ENCODE measurements at regions not wholly inside any gene's neighbourhood (a gene's known extent, or its start where the extent isn't known, plus 50 kb on each side); places are given as distances from the start of the nearest gene placed in this dataset.

- H3K4me1 ChIP-seq = peaks cover 7% of the 10 kb centered on the region; the same call in 1 of the 2 replicates
- DNase-seq = no peak
- H3K27me3 ChIP-seq = peaks cover 14% of the 10 kb centered on the region; the same call in 1 of the 2 replicates
- no peak overlapping the region for H3K4me3 ChIP-seq
- H3K36me3 ChIP-seq = no peaks in the 10 kb centered on the region
- H3K27ac ChIP-seq = no peak overlapping the region
- H3K9me3 ChIP-seq (replicated peaks) = no peaks in the 10 kb centered on the region
Measured at GRCh38 chr14:104318558-104319490, 180.4 kb downstream of the KIF26A start.

GRCh38 chr14:104319491-104320241, 181.3 kb downstream of the KIF26A start:
- Histone ChIP-seq H3K27me3 (peaks cover 14% of the 10 kb centered on the region; the same call in 1 of the 2 replicates), H3K36me3 (no peaks in the 10 kb centered on the region), H3K27ac (no peak overlapping the region), H3K4me3 (no peak overlapping the region), H3K9me3 (replicated peaks) (no peaks in the 10 kb centered on the region), H3K4me1 (peaks cover 7% of the 10 kb centered on the region; the same call in 1 of the 2 replicates)
- DNase-seq = no peak

- H3K9me3 ChIP-seq (replicated peaks) = no peaks in the 10 kb centered on the region
- DNase-seq = no peak
- H3K27ac ChIP-seq = no peak overlapping the region
- H3K27me3 ChIP-seq = peaks cover 14% of the 10 kb centered on the region; the same call in 1 of the 2 replicates
- H3K4me3 ChIP-seq = no peak overlapping the region
- no peaks in the 10 kb centered on the region for H3K36me3 ChIP-seq
- H3K4me1 ChIP-seq = peaks cover 7% of the 10 kb centered on the region; the same call in 1 of the 2 replicates
Measured at GRCh38 chr14:104320611-104321086, 182.3 kb downstream of the KIF26A start.

- Histone ChIP-seq H3K27me3 (peaks cover 14% of the 10 kb centered on the region; the same call in 1 of the 2 replicates), H3K9me3 (replicated peaks) (no peaks in the 10 kb centered on the region), H3K36me3 (no peaks in the 10 kb centered on the region), H3K27ac (no peak overlapping the region), H3K4me3 (no peak overlapping the region), H3K4me1 (peaks cover 7% of the 10 kb centered on the region; the same call in 1 of the 2 replicates)
- no peak for DNase-seq
Measured at GRCh38 chr14:104321088-104321801, 182.9 kb downstream of the KIF26A start.

GRCh38 chr14:104321802-104322130, 183.4 kb downstream of the KIF26A start:
- Histone ChIP-seq H3K36me3 (no peaks in the 10 kb centered on the region), H3K4me1 (peaks cover 7% of the 10 kb centered on the region; the same call in 1 of the 2 replicates), H3K4me3 (no peak overlapping the region), H3K27ac (no peak overlapping the region), H3K9me3 (replicated peaks) (no peaks in the 10 kb centered on the region), H3K27me3 (peaks cover 14% of the 10 kb centered on the region; the same call in 1 of the 2 replicates)
- DNase-seq = no peak

- no peaks in the 10 kb centered on the region for H3K36me3 ChIP-seq
- peaks cover 7% of the 10 kb centered on the region; the same call in 1 of the 2 replicates for H3K4me1 ChIP-seq
- peaks cover 9% of the 10 kb centered on the region; the same call in 1 of the 2 replicates for H3K27me3 ChIP-seq
- no peak overlapping the region for H3K27ac ChIP-seq
- no peaks in the 10 kb centered on the region for H3K9me3 ChIP-seq (replicated peaks)
- peak; percentile 41 to 65 for DNase-seq
- no peak overlapping the region for H3K4me3 ChIP-seq
Measured at GRCh38 chr14:104322531-104323366, 184.4 kb downstream of the KIF26A start.

GRCh38 chr14:104323551-104324175, 185.3 kb downstream of the KIF26A start:
- Histone ChIP-seq H3K27ac (no peak overlapping the region), H3K27me3 (0 out of 2 replicates have a peak, but pooled peaks cover 7% of the 10 kb centered on the region), H3K4me1 (peaks cover 7% of the 10 kb centered on the region; the same call in 1 of the 2 replicates), H3K4me3 (no peak overlapping the region), H3K9me3 (replicated peaks) (no peaks in the 10 kb centered on the region), H3K36me3 (no peaks in the 10 kb centered on the region)
- DNase-seq = no peak

GRCh38 chr14:104326848-104327247, 188.5 kb downstream of the KIF26A start:
- H3K27ac ChIP-seq = no peak overlapping the region
- DNase-seq = no peak
- H3K4me1 ChIP-seq = peaks cover 7% of the 10 kb centered on the region; the same call in 1 of the 2 replicates
- no peaks in the 10 kb centered on the region for H3K36me3 ChIP-seq
- H3K9me3 ChIP-seq (replicated peaks) = peaks cover 10% of the 10 kb centered on the region; the same call in 1 of the 2 replicates
- H3K4me3 ChIP-seq = no peak overlapping the region
- H3K27me3 ChIP-seq = no peaks in the 10 kb centered on the region

GRCh38 chr14:104328607-104329006, 190.2 kb downstream of the KIF26A start:
- Histone ChIP-seq H3K36me3 (no peaks in the 10 kb centered on the region), H3K9me3 (replicated peaks) (peaks cover 10% of the 10 kb centered on the region; the same call in 1 of the 2 replicates), H3K27ac (no peak overlapping the region), H3K27me3 (no peaks in the 10 kb centered on the region; the same call in 1 of the 2 replicates), H3K4me1 (peaks cover 1% of the 10 kb centered on the region; the same call in 1 of the 2 replicates), H3K4me3 (no peak overlapping the region)
- DNase-seq = no peak

- Histone ChIP-seq H3K27ac (no peak overlapping the region), H3K27me3 (peaks cover 9% of the 10 kb centered on the region), H3K9me3 (replicated peaks) (peaks cover 10% of the 10 kb centered on the region; the same call in 1 of the 2 replicates)
Measured at GRCh38 chr14:104329793-104330192, 191.4 kb downstream of the KIF26A start.

GRCh38 chr14:104331871-104332605, 193.7 kb downstream of the KIF26A start:
- Histone ChIP-seq H3K36me3 (no peaks in the 10 kb centered on the region), H3K27ac (no peak overlapping the region), H3K9me3 (replicated peaks) (peaks cover 10% of the 10 kb centered on the region; the same call in 1 of the 2 replicates), H3K27me3 (peaks cover 9% of the 10 kb centered on the region), H3K4me1 (peaks cover 11% of the 10 kb centered on the region; the same call in 1 of the 2 replicates), H3K4me3 (no peak overlapping the region)
- no peak for DNase-seq

More at GRCh38 chr14:104329793-104330192, 191.4 kb downstream of the KIF26A start:
- Histone ChIP-seq H3K4me1 (peaks cover 11% of the 10 kb centered on the region; the same call in 1 of the 2 replicates), H3K36me3 (no peaks in the 10 kb centered on the region), H3K4me3 (no peak overlapping the region)
- no peak for DNase-seq

GRCh38 chr14:104332634-104333270, 194.4 kb downstream of the KIF26A start:
- DNase-seq = no peak
- Histone ChIP-seq H3K4me3 (no peak overlapping the region), H3K27me3 (peaks cover 9% of the 10 kb centered on the region), H3K27ac (no peak overlapping the region), H3K36me3 (no peaks in the 10 kb centered on the region), H3K4me1 (peaks cover 11% of the 10 kb centered on the region; the same call in 1 of the 2 replicates), H3K9me3 (replicated peaks) (peaks cover 10% of the 10 kb centered on the region; the same call in 1 of the 2 replicates)

Data from SJCRH30 (cell line).